Neural crest cell (in vitro differentiated cells): ENCODE measurements at regions not wholly inside any gene's neighbourhood (a gene's known extent, or its start where the extent isn't known, plus 50 kb on each side); places are given as distances from the start of the nearest gene placed in this dataset.
"Not testable (repeated sequence)": the region's sequence is repeated elsewhere in the genome, so short reads cannot be mapped to it uniquely, and the experiment has no call there.

Experiments
- DNase-seq: peaks from one replicate; pipeline ENCODE4 v3.0.0; 2021; ENCODE audit warnings: low read depth, mixed read lengths, low spot score
- H3K27ac Mint-ChIP-seq: one replicate; pipeline ENCODE4 v1.8.0; 2021; ENCODE audit warnings: mild to moderate bottlenecking, mixed read lengths; ENCODE audit not compliant: unreplicated experiment
- H3K27me3 Mint-ChIP-seq: 2 replicates; pipeline ENCODE4 v1.8.0; 2021; ENCODE audit warnings: low read depth, mild to moderate bottlenecking, mixed read lengths
- H3K36me3 Mint-ChIP-seq: 2 replicates; pipeline ENCODE4 v1.8.0; 2021; ENCODE audit warnings: low read depth, mild to moderate bottlenecking, mixed read lengths
- H3K4me1 Mint-ChIP-seq: 2 replicates; pipeline ENCODE4 v1.8.0; 2021; ENCODE audit warnings: mixed read lengths
- H3K4me3 Mint-ChIP-seq: one replicate; pipeline ENCODE4 v1.8.0; 2021; ENCODE audit warnings: mild to moderate bottlenecking, mixed read lengths
- H3K9me3 Mint-ChIP-seq: 2 replicates; pipeline ENCODE4 v1.8.0; 2021; ENCODE audit warnings: mixed read lengths
- CTCF ChIP-seq: fragments of 200-600 bp; sonication (generic); conservative IDR thresholded peaks from 2 replicates; pipeline ENCODE4 v1.5.0; 2021; ENCODE audit warnings: antibody characterized with exemption, mild to moderate bottlenecking

GRCh38 chr13:103883698-103884097 is 817.5 kb upstream of the SLC10A2 start:
- no peak for TF ChIP-seq CTCF
- no peaks in the 10 kb centered on the region for H3K9me3 Mint-ChIP-seq
- peak overlapping the region; percentile 38 for H3K4me3 Mint-ChIP-seq
- H3K27ac Mint-ChIP-seq, result peak overlapping the region; percentile 89
- no peak for DNase-seq
- H3K4me1 Mint-ChIP-seq, result peaks cover 34% of the 10 kb centered on the region
- no peaks in the 10 kb centered on the region for H3K27me3 Mint-ChIP-seq
- H3K36me3 Mint-ChIP-seq, result peaks cover 3% of the 10 kb centered on the region

- peak; percentile 72 for TF ChIP-seq CTCF
- H3K36me3 Mint-ChIP-seq, result peaks cover 3% of the 10 kb centered on the region
- H3K4me3 Mint-ChIP-seq, result peak overlapping the region; percentile 48
- peak; percentile 52 for DNase-seq
- peaks cover 36% of the 10 kb centered on the region for H3K4me1 Mint-ChIP-seq
- no peaks in the 10 kb centered on the region for H3K27me3 Mint-ChIP-seq
- H3K27ac Mint-ChIP-seq, result peak overlapping the region; percentile 79
- no peaks in the 10 kb centered on the region for H3K9me3 Mint-ChIP-seq
These were observed 816.9 kb upstream of the SLC10A2 start for GRCh38 chr13:103883164-103883563.

GRCh38 chr13:103880146-103880545 is 813.9 kb upstream of the SLC10A2 start:
- H3K9me3 Mint-ChIP-seq, DNase-seq, H3K4me3 Mint-ChIP-seq: not testable (repeated sequence)

GRCh38 chr13:103878891-103879605 is 812.8 kb upstream of the SLC10A2 start:
- DNase-seq, result no peak
- Mint-ChIP-seq H3K36me3 (peaks cover 4% of the 10 kb centered on the region), H3K4me1 (peaks cover 32% of the 10 kb centered on the region), H3K4me3 (no peak overlapping the region), H3K27ac (peak overlapping the region; percentile 81), H3K9me3 (peaks cover under 1% of the 10 kb centered on the region), H3K27me3 (no peaks in the 10 kb centered on the region)
- TF ChIP-seq CTCF, result no peak

More at GRCh38 chr13:103880146-103880545, 813.9 kb upstream of the SLC10A2 start:
- H3K27ac Mint-ChIP-seq, result peak overlapping the region; percentile 45
- not testable (repeated sequence) for H3K27me3 Mint-ChIP-seq, H3K36me3 Mint-ChIP-seq
- peaks cover 37% of the 10 kb centered on the region for H3K4me1 Mint-ChIP-seq

GRCh38 chr13:103876571-103876970 is 810.4 kb upstream of the SLC10A2 start:
- peaks cover 18% of the 10 kb centered on the region for H3K4me1 Mint-ChIP-seq
- no peak overlapping the region for H3K4me3 Mint-ChIP-seq
- no peak for DNase-seq
- peaks cover 8% of the 10 kb centered on the region for H3K9me3 Mint-ChIP-seq
- no peaks in the 10 kb centered on the region for H3K27me3 Mint-ChIP-seq
- no peak for TF ChIP-seq CTCF
- no peak overlapping the region for H3K27ac Mint-ChIP-seq
- H3K36me3 Mint-ChIP-seq, result peaks cover 10% of the 10 kb centered on the region

GRCh38 chr13:103873725-103874124 is 807.5 kb upstream of the SLC10A2 start:
- Mint-ChIP-seq H3K27ac (no peak overlapping the region), H3K9me3 (peaks cover 11% of the 10 kb centered on the region), H3K4me1 (peaks cover 10% of the 10 kb centered on the region), H3K27me3 (no peaks in the 10 kb centered on the region), H3K36me3 (peaks cover 12% of the 10 kb centered on the region), H3K4me3 (no peak overlapping the region)
- no peak for DNase-seq
- TF ChIP-seq CTCF, result no peak
